Fibroblast of skin of right quadriceps (primary cell): ENCODE measurements at regions not wholly inside any gene's neighbourhood (a gene's known extent, or its start where the extent isn't known, plus 50 kb on each side); places are given as distances from the start of the nearest gene placed in this dataset.
A peak's percentile ranks its signal among the peaks of the same experiment; 100 is the strongest.
"Not testable (repeated sequence)": the region's sequence is repeated elsewhere in the genome, so short reads cannot be mapped to it uniquely, and the experiment has no call there.

Experiments used
- DNase-seq: peaks from one replicate; pipeline ENCODE4 v3.0.0-alpha.2; 2013

GRCh38 chr5:142542078-142542477 lies 143.8 kb downstream of the FGF1 start:
- no peak for DNase-seq

- peak; percentile 91 for DNase-seq
These were observed 144.9 kb downstream of the FGF1 start for GRCh38 chr5:142540922-142541422.

- no peak for DNase-seq
These were observed 146.6 kb downstream of the FGF1 start for GRCh38 chr5:142539154-142539740.

GRCh38 chr5:142537938-142538337 lies 148.0 kb downstream of the FGF1 start:
- peak; percentile 26 for DNase-seq

GRCh38 chr5:142532781-142533176 lies 153.1 kb downstream of the FGF1 start:
- DNase-seq, result no peak

GRCh38 chr5:142531977-142532780 lies 153.7 kb downstream of the FGF1 start:
- no peak for DNase-seq

- no peak for DNase-seq
These were observed 155.0 kb downstream of the FGF1 start for GRCh38 chr5:142530904-142531303.

GRCh38 chr5:142529626-142530278 lies 156.1 kb downstream of the FGF1 start:
- DNase-seq, result peak; percentile 72

- DNase-seq, result no peak
These were observed 158.1 kb downstream of the FGF1 start for GRCh38 chr5:142527664-142528295.

- no peak for DNase-seq
These were observed 158.7 kb downstream of the FGF1 start for GRCh38 chr5:142527234-142527633.

GRCh38 chr5:142522983-142523382 lies 162.9 kb downstream of the FGF1 start:
- DNase-seq, result no peak

GRCh38 chr5:142521706-142522105 lies 164.2 kb downstream of the FGF1 start:
- no peak for DNase-seq

- DNase-seq, result peak; percentile 46
These were observed 165.0 kb downstream of the FGF1 start for GRCh38 chr5:142520885-142521284.

- not testable (repeated sequence) for DNase-seq
These were observed 166.0 kb downstream of the FGF1 start for GRCh38 chr5:142519913-142520312.

- DNase-seq, result no peak
These were observed 168.1 kb downstream of the FGF1 start for GRCh38 chr5:142517840-142518239.

GRCh38 chr5:142516732-142517131 lies 169.2 kb downstream of the FGF1 start:
- DNase-seq, result no peak

GRCh38 chr5:142515036-142515435 lies 170.9 kb downstream of the FGF1 start:
- DNase-seq, result no peak

- DNase-seq, result no peak
These were observed 171.7 kb downstream of the FGF1 start for GRCh38 chr5:142514196-142514595.

- DNase-seq, result no peak
These were observed 173.5 kb downstream of the FGF1 start for GRCh38 chr5:142512043-142513042.

- no peak for DNase-seq
These were observed 174.5 kb downstream of the FGF1 start for GRCh38 chr5:142511358-142511757.

- no peak for DNase-seq
These were observed 176.9 kb downstream of the FGF1 start for GRCh38 chr5:142509026-142509425.

GRCh38 chr5:142508591-142508990 lies 177.3 kb downstream of the FGF1 start:
- no peak for DNase-seq
